ENCODE measurements at regions not wholly inside any gene's neighbourhood (a gene's known extent, or its start where the extent isn't known, plus 50 kb on each side); places are given as distances from the start of the nearest gene placed in this dataset.

DNA sequence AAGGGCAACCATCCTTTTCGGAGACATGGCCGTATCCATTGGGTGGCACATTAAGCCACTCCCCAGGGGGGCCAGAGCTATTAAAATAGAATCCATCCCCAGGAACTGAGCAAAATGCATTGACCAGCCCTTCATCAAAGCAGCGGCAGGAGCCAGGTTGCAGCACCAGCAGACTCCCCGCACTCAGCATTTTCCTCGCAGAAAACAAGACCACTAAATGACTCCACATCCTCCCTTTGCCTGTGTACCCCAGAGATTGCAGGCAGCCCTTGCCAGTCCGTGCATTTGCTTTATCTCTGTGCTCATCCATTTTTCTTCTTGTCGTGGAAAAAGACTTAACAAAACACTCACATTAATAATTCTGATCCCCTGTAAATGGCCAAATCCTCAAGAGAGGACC, 144.4 kb upstream of the LARGE1 start:
- no peak for TF ChIP-seq POLR2AphosphoS5 (IDR thresholded peaks at IDR 0.05)
- TF ChIP-seq, protein P1, sequence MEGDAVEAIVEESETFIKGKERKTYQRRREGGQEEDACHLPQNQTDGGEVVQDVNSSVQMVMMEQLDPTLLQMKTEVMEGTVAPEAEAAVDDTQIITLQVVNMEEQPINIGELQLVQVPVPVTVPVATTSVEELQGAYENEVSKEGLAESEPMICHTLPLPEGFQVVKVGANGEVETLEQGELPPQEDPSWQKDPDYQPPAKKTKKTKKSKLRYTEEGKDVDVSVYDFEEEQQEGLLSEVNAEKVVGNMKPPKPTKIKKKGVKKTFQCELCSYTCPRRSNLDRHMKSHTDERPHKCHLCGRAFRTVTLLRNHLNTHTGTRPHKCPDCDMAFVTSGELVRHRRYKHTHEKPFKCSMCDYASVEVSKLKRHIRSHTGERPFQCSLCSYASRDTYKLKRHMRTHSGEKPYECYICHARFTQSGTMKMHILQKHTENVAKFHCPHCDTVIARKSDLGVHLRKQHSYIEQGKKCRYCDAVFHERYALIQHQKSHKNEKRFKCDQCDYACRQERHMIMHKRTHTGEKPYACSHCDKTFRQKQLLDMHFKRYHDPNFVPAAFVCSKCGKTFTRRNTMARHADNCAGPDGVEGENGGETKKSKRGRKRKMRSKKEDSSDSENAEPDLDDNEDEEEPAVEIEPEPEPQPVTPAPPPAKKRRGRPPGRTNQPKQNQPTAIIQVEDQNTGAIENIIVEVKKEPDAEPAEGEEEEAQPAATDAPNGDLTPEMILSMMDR (IDR thresholded peaks at IDR 0.05), result no peak
- no peak for TF ChIP-seq POLR2A (IDR thresholded peaks at IDR 0.05)

Data from upper lobe of left lung (tissue), 4 donors.